Left ventricle myocardium inferior (tissue), 1 donor: ENCODE measurements at regions not wholly inside any gene's neighbourhood (a gene's known extent, or its start where the extent isn't known, plus 50 kb on each side); places are given as distances from the start of the nearest gene placed in this dataset.

Experiments
- DNase-seq: peaks from one replicate; pipeline ENCODE4 v3.0.0-alpha.2; 2020
- H3K27ac ChIP-seq: fragments of 200-600 bp; replicated peaks from 2 replicates; pipeline ENCODE4 v1.8.0; 2021
- H3K27me3 ChIP-seq: fragments of 200-600 bp; 2 replicates; pipeline ENCODE4 v1.8.0; 2021; ENCODE audit warnings: low read depth
- H3K36me3 ChIP-seq: fragments of 200-600 bp; 2 replicates; pipeline ENCODE4 v1.8.0; 2021
- H3K4me1 ChIP-seq: fragments of 200-600 bp; 2 replicates; pipeline ENCODE4 v1.8.0; 2021
- H3K4me3 ChIP-seq: fragments of 200-600 bp; 2 replicates; pipeline ENCODE4 v1.8.0; 2021; ENCODE audit warnings: mild to moderate bottlenecking, moderate library complexity
- H3K9me3 ChIP-seq: fragments of 200-600 bp; replicated peaks from 2 replicates; pipeline ENCODE4 v1.8.0; 2021
- intact Hi-C: fragments of 100-400 bp; cut with micrococcal nuclease; formaldehyde crosslinking; loops from one replicate; pipeline ENCODE4 v1.11.0; 2022
- TF ChIP-seq, protein P1 (sequence below): fragments of 200-600 bp; IDR thresholded peaks from 2 replicates; pipeline ENCODE4 v1.8.0; 2021; ENCODE audit warnings: antibody characterized with exemption, mild to moderate bottlenecking, borderline replicate concordance
- donor health status: DM: no; HTN: yes; CAD: no; lungs with severe emphysema.

DNA sequence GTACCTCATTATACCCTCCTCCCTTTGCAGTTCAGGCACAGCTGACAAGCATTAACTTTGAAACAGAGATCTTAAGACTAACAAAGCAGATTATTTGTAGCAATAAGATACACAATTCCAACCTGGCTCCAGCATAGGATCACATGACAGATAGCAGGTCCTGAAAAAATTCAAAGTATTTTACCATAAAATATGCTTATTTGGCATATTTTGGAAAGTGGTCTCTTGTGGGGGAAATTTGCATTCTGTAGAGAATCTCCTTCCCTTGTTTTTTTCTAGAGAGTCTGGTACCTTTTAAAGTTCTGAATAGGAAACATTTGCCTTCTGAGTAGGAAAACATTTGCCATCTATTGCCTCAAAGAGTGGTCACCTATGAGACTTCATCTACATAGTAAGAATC lies 212.8 kb upstream of the SH3BP4 start:
- Histone ChIP-seq H3K27ac (no peak overlapping the region), H3K9me3 (peaks cover 15% of the 10 kb centered on the region), H3K4me3 (no peak overlapping the region), H3K4me1 (no peaks in the 10 kb centered on the region), H3K27me3 (peaks cover 14% of the 10 kb centered on the region), H3K36me3 (no peaks in the 10 kb centered on the region)
- TF ChIP-seq, protein P1, sequence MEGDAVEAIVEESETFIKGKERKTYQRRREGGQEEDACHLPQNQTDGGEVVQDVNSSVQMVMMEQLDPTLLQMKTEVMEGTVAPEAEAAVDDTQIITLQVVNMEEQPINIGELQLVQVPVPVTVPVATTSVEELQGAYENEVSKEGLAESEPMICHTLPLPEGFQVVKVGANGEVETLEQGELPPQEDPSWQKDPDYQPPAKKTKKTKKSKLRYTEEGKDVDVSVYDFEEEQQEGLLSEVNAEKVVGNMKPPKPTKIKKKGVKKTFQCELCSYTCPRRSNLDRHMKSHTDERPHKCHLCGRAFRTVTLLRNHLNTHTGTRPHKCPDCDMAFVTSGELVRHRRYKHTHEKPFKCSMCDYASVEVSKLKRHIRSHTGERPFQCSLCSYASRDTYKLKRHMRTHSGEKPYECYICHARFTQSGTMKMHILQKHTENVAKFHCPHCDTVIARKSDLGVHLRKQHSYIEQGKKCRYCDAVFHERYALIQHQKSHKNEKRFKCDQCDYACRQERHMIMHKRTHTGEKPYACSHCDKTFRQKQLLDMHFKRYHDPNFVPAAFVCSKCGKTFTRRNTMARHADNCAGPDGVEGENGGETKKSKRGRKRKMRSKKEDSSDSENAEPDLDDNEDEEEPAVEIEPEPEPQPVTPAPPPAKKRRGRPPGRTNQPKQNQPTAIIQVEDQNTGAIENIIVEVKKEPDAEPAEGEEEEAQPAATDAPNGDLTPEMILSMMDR, result no peak
- intact Hi-C loops, result no loop called here
- DNase-seq, result no peak

DNA sequence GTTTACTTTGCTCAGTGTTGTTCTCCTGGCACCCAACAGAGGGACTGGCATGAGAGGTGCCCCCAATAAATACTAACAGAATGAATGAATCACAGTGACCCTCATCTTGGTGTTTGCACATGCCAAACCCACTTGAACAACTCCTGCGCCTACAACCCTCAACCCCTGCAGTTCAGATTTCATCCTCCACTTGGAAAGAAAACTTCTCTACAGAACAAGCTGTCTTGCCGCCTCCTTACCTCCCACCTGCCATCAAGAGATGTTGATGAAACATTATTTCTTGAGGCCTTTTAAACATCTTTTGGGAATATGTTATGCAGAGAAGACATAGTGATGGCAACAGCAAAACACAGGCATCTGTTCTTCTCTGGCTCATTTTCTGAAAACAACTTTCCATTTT lies 216.0 kb upstream of the SH3BP4 start:
- Histone ChIP-seq H3K9me3 (peaks cover 15% of the 10 kb centered on the region), H3K27ac (no peak overlapping the region), H3K36me3 (no peaks in the 10 kb centered on the region), H3K4me1 (no peaks in the 10 kb centered on the region), H3K4me3 (no peak overlapping the region), H3K27me3 (peaks cover 14% of the 10 kb centered on the region)
- intact Hi-C loops, result no loop called here
- TF ChIP-seq, protein P1, result no peak
- no peak for DNase-seq

DNA sequence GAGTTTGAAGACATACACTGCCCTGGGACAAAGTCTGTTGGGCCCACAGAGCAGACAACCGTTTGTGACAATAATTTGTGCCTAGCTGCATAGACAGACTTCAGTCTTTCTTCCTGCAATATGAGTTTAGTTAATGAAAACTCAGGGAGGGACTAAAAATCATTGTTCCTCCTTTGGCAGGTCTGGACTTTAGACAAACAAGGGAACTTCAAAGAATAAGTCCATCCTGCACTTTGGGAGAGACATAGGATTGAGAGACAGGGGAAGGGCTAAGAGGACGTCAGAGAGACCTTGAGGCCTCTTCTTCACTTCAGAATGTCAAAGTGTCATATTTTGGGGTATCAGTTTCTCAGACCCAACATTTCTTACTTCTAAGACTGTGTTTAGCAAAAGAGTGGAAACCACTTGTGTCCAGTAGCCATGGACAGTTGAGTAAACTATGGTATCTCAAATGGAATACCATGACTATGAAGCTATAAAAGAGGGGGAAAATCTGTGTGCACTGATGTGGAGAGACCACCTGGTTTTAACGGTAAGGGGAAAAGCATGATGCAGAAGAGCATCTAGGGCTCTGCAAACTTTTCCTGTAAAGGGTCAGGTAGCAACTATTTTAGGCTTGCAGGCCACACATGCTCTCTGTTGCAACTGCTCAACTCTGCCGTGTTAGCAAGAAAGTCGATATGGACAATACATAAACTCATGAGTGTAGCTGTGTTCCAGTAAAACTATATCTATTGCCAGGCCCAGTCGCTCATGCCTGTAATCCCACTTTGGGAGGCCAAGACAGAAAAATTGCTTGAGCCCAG lies 217.8 kb upstream of the SH3BP4 start:
- H3K36me3 ChIP-seq, result no peaks in the 10 kb centered on the region
- DNase-seq, result no peak
- TF ChIP-seq, protein P1, result no peak
- H3K27me3 ChIP-seq, result peaks cover 14% of the 10 kb centered on the region
- H3K27ac ChIP-seq, result no peak overlapping the region
- H3K4me3 ChIP-seq, result no peak overlapping the region
- H3K4me1 ChIP-seq, result no peaks in the 10 kb centered on the region
- intact Hi-C loops, result no loop called here
- peaks cover 15% of the 10 kb centered on the region for H3K9me3 ChIP-seq

DNA sequence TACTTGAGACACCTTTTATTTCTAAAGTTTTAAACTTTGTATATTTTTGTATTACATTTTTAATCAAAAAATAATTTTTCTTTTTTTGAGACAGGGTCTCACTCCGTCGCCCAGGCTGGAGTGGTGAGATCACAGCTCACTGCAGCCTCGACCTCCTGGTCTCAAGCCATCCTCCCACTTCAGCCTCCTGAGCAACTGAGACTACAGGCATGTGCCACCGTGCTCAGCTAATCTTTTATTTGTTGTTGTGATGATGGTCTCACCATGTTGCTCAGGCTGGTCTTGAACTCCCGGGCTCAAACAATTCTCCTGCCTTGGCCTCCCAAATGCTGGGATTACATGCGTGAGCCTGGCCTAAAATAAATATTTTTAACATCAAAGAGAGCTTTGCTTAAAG lies 218.7 kb upstream of the SH3BP4 start:
- TF ChIP-seq, protein P1, result no peak
- H3K27me3 ChIP-seq, result peaks cover 14% of the 10 kb centered on the region
- DNase-seq, result no peak
- no peak overlapping the region for H3K27ac ChIP-seq
- H3K4me1 ChIP-seq, result no peaks in the 10 kb centered on the region
- H3K9me3 ChIP-seq, result peaks cover 15% of the 10 kb centered on the region
- intact Hi-C loops, result no loop called here
- no peaks in the 10 kb centered on the region for H3K36me3 ChIP-seq
- H3K4me3 ChIP-seq, result no peak overlapping the region

DNA sequence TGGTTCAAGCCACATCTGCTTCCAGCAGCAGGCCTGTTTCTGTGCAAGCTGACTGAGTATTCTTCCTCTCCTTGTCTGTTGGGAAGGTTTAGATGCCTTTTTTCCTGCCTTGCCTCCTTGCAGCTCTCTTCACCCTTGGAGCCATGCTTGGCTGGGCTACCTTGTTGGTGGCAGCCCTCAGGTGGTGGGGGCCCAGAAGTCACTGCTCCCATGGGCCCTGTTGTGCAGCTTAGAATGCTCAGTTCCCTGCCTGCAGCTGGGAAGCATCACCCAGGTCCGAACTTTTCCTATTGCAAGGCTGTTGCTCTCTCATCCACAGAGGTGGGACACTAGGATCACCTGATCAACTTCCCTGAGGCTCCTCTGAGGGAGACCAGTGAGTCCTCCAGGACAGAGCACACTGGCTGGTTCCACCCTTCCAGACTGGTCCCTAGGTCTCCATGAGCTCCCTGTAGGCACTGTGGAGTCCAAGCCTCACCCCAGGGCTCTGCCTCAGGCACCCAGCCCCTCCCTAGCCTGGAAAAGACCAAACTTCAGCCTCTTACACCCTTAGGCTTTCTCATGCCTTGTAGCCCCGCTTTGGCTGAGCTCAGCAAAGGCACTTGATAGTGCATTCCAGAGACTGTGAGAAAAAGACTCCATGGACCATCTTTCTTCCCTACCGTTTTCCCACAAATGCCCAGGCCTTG lies 219.3 kb upstream of the SH3BP4 start:
- peaks cover 15% of the 10 kb centered on the region for H3K9me3 ChIP-seq

More for the DNA sequence above, 219.3 kb upstream of the SH3BP4 start:
- intact Hi-C loops, result no loop called here
- Histone ChIP-seq H3K4me1 (no peaks in the 10 kb centered on the region), H3K36me3 (no peaks in the 10 kb centered on the region), H3K27ac (no peak overlapping the region), H3K4me3 (no peak overlapping the region), H3K27me3 (peaks cover 10% of the 10 kb centered on the region)
- TF ChIP-seq, protein P1, result no peak
- no peak for DNase-seq
